Tibial nerve (tissue), 4 donors: ENCODE measurements at regions not wholly inside any gene's neighbourhood (a gene's known extent, or its start where the extent isn't known, plus 50 kb on each side); places are given as distances from the start of the nearest gene placed in this dataset.

Experiments
- DNase-seq, 2 donors: peaks; one replicate each; pipeline ENCODE4 v3.0.0-alpha.2; 2019; ENCODE audit warnings: low spot score in 2 of 2
- H3K27ac ChIP-seq, 4 donors: fragments of 200-600 bp; sonication (generic) in 3 of 4; one replicate each; pipeline ENCODE4 v1.5.1; 2017 to 2019; ENCODE audit warnings: mild to moderate bottlenecking in 1 of 4
- H3K27me3 ChIP-seq, 2 donors: fragments of 200-600 bp; sonication (generic) in 1 of 2; one replicate each; pipeline versions ENCODE4 v1.5.1 to v1.6.0; 2017 to 2019
- H3K36me3 ChIP-seq, 3 donors: fragments of 200-600 bp; sonication (generic); one replicate each; pipeline ENCODE4 v1.5.1; 2018 to 2019
- H3K4me1 ChIP-seq, 4 donors: fragments of 200-600 bp; sonication (generic) in 3 of 4; one replicate each; pipeline ENCODE4 v1.5.1; 2017 to 2019
- H3K4me3 ChIP-seq, 4 donors: fragments of 200-600 bp; sonication (generic) in 3 of 4; one replicate each; pipeline ENCODE4 v1.5.1; 2017 to 2019; ENCODE audit warnings: mild to moderate bottlenecking in 1 of 4, moderate library complexity in 1 of 4
- H3K9me3 ChIP-seq, 4 donors: fragments of 200-600 bp; sonication (generic) in 3 of 4; one replicate each; pipeline ENCODE4 v1.5.1; 2017 to 2019
- EP300 ChIP-seq, 2 donors: sonication (generic); formaldehyde crosslinking; IDR thresholded peaks; one replicate each; pipeline ENCODE4 v1.6.1; 2017; ENCODE audit warnings: antibody characterized with exemption in 2 of 2, mild to moderate bottlenecking in 1 of 2
- POLR2A ChIP-seq, 2 donors: fragments of 450-650 bp; IDR thresholded peaks; one replicate each; pipeline ENCODE4 v1.6.1; 2017; ENCODE audit warnings: antibody characterized with exemption in 2 of 2, mild to moderate bottlenecking in 2 of 2, moderate library complexity in 2 of 2
- WGBS, 2 donors: methylation state at CpG; one replicate each; pipeline ENCODE4 v1.1.5; 2018; 5-methylcytosine and 5-hydroxymethylcytosine counted together
- TF ChIP-seq, protein P1 (sequence below), 5 experiments: fragments of 200-600 bp in 3 of 5; fragments of 450-650 bp in 2 of 5; sonication (generic) in 3 of 5; IDR thresholded peaks; one replicate each; pipeline ENCODE4 v1.5.1; 2016 to 2019; ENCODE audit warnings: antibody characterized with exemption in 5 of 5, mild to moderate bottlenecking in 3 of 5, moderate library complexity in 2 of 5

DNA sequence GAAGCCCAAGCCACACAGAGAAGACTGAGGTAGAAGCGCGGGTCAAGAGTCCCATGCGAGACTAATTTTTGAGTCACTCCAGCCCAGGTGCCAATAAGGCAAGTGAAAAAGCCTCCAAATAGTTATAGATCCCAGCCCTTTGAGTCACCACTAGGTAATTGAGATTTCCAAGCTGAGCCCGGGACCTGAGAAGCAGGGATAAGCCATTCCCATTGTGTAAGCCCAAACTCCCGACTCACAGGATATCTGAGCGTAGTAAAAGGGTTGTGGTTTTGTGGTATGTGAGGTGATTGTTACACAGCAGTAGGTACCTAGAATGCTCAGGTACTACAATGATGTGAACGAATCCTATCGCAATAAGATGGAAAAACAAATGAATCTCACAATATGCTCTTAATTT lies 560.7 kb downstream of the DSC3 start:
- Histone ChIP-seq H3K27me3 (no peaks in the 10 kb centered on the region), H3K4me3 (no peak overlapping the region), H3K4me1 (no peaks in the 10 kb centered on the region), H3K9me3 (peaks cover 0 to 3% (median 0%) of the 10 kb centered on the region in 4 donors), H3K36me3 (no peaks in the 10 kb centered on the region), H3K27ac (no peak overlapping the region)
- WGBS, 2 donors: 84% methylated on average over 8 of the region's 8 CpGs
- TF ChIP-seq EP300 (IDR thresholded peaks at IDR 0.05) (no peak), POLR2A (IDR thresholded peaks at IDR 0.05) (no peak)
- TF ChIP-seq, protein P1, sequence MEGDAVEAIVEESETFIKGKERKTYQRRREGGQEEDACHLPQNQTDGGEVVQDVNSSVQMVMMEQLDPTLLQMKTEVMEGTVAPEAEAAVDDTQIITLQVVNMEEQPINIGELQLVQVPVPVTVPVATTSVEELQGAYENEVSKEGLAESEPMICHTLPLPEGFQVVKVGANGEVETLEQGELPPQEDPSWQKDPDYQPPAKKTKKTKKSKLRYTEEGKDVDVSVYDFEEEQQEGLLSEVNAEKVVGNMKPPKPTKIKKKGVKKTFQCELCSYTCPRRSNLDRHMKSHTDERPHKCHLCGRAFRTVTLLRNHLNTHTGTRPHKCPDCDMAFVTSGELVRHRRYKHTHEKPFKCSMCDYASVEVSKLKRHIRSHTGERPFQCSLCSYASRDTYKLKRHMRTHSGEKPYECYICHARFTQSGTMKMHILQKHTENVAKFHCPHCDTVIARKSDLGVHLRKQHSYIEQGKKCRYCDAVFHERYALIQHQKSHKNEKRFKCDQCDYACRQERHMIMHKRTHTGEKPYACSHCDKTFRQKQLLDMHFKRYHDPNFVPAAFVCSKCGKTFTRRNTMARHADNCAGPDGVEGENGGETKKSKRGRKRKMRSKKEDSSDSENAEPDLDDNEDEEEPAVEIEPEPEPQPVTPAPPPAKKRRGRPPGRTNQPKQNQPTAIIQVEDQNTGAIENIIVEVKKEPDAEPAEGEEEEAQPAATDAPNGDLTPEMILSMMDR (IDR thresholded peaks at IDR 0.05): no peak
- no peak for DNase-seq

DNA sequence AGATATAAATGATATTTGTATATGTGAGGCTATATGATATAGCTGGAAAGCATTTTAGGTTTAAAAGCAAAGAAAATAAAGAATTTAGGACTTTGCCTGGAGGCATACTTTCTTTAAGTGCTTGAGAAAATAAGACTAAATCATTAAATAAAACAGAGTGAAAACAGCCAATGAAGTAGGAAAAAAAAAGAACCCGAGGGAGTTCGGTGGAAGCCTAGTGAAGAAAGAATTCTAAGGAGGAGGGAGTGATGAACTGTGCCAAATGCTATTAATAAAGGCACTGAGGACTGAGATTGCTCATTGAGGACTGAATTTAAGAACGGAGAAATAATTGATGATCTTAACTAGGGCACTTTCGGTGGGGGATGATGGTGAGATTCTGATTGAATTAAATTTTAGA lies 573.5 kb downstream of the DSC3 start:
- Histone ChIP-seq H3K36me3 (no peaks in the 10 kb centered on the region), H3K4me1 (peaks cover 0 to 6% (median 0%) of the 10 kb centered on the region in 4 donors), H3K27me3 (no peaks in the 10 kb centered on the region), H3K9me3 (no peaks in the 10 kb centered on the region), H3K4me3 (no peak overlapping the region), H3K27ac (no peak overlapping the region)
- WGBS, 2 donors: 47 to 49% methylated on average over 4 of the region's 4 CpGs
- TF ChIP-seq, protein P1 (IDR thresholded peaks at IDR 0.05): no peak
- TF ChIP-seq POLR2A (IDR thresholded peaks at IDR 0.05): no peak
- TF ChIP-seq EP300 (IDR thresholded peaks at IDR 0.05): no peak
- no peak for DNase-seq

DNA sequence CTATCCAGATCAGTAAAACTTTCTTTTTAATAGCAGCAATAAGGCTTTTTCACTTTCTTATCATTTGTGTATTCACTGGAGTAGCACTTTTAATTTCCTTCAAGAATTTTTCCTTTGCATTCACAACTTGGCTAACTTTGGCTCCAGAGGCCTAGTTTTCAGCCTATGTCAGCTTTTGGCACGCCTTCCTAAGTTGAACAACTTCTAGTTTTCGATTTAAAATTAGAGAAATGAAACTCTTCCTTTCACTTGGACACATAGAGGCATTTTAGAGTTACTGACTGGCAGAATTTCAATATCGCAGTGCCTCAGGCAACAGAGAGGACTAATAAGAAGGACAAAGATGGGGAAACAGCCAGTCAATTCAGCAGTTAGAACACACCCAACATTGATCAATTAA lies 577.4 kb downstream of the DSC3 start:
- Histone ChIP-seq H3K4me1 (peaks cover 0 to 6% (median 0%) of the 10 kb centered on the region in 4 donors), H3K4me3 (no peak overlapping the region), H3K9me3 (no peaks in the 10 kb centered on the region), H3K27ac (peak overlapping the region in 1 of 4 donors; percentile 14), H3K36me3 (no peaks in the 10 kb centered on the region), H3K27me3 (no peaks in the 10 kb centered on the region)
- no peak for TF ChIP-seq EP300 (IDR thresholded peaks at IDR 0.05)
- no peak for TF ChIP-seq POLR2A (IDR thresholded peaks at IDR 0.05)
- TF ChIP-seq, protein P1 (IDR thresholded peaks at IDR 0.05): no peak
- WGBS, 2 donors: 24 to 43% methylated on average over 3 of the region's 3 CpGs
- DNase-seq: peak in 1 of 2 donors; percentile 6

DNA sequence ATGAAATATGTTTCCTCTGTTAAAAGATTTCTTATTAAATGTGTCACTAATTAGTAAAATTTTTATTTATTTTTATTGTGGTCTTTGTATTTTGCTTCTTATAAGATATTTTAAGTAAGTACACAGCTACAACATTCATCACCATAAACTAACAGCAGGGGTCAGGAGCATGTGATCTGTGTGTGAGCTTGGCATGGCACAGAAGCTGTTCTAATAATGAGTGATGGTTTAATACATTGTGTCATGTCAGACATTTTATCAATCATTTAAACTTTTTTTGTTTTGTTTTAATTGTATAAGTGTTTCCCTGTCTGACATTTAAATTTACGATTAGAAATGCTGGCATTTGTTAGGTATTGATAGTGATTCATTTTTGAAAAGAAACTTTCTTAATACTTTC lies 585.4 kb downstream of the DSC3 start:
- TF ChIP-seq POLR2A (IDR thresholded peaks at IDR 0.05) (no peak), EP300 (IDR thresholded peaks at IDR 0.05) (no peak)
- TF ChIP-seq, protein P1 (IDR thresholded peaks at IDR 0.05): no peak
- Histone ChIP-seq H3K27me3 (no peaks in the 10 kb centered on the region), H3K4me1 (no peaks in the 10 kb centered on the region)

DNA sequence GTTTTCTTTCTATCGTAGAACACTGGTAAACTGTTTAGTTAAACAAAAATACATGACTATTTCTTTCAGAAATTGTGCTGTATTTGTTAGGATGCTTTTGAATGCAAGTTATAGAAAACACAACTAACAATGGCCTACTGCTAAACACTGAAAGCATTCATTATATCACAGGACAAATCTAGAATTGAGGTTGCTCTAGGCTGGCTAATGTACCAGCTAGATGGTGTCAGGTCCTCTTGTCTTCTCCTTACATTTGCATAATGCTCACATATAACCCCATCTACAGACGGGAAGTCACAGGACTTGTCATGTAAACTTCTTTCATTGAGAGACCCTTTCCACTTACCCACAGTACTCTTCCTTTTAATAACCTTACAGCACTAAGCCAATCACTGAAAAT lies 586.8 kb downstream of the DSC3 start:
- DNase-seq: no peak
- H3K4me3 ChIP-seq: no peak overlapping the region
- WGBS, 2 donors: 49 to 56% methylated on average over 2 of the region's 2 CpGs
- TF ChIP-seq POLR2A (IDR thresholded peaks at IDR 0.05): no peak
- no peak for TF ChIP-seq EP300 (IDR thresholded peaks at IDR 0.05)
- TF ChIP-seq, protein P1 (IDR thresholded peaks at IDR 0.05): no peak
- no peak overlapping the region for H3K27ac ChIP-seq
- no peaks in the 10 kb centered on the region for H3K9me3 ChIP-seq
- H3K27me3 ChIP-seq: no peaks in the 10 kb centered on the region
- no peaks in the 10 kb centered on the region for H3K36me3 ChIP-seq
- H3K4me1 ChIP-seq: no peaks in the 10 kb centered on the region

More for the DNA sequence above, 585.4 kb downstream of the DSC3 start:
- Histone ChIP-seq H3K36me3 (no peaks in the 10 kb centered on the region), H3K9me3 (no peaks in the 10 kb centered on the region), H3K4me3 (no peak overlapping the region), H3K27ac (no peak overlapping the region)
- 69 to 72% methylated on average over 1 of the region's 1 CpG for WGBS, 2 donors
- DNase-seq: no peak
